ENCODE measurements at regions not wholly inside any gene's neighbourhood (a gene's known extent, or its start where the extent isn't known, plus 50 kb on each side); places are given as distances from the start of the nearest gene placed in this dataset.

GRCh38 chr2:116094196-116094595, 1651.8 kb downstream of the DPP10 start:
- TF ChIP-seq EZH2 (IDR thresholded peaks at IDR 0.05; ENCODE audit: borderline replicate concordance, low read depth, low read length, severe bottlenecking) (no peak), CTCF (IDR thresholded peaks at IDR 0.05; ENCODE audit: borderline replicate concordance, extremely low read depth, low read length, poor library complexity, severe bottlenecking) (peak; percentile 32)

Measured in DND-41 (cell line).